ENCODE measurements at regions not wholly inside any gene's neighbourhood (a gene's known extent, or its start where the extent isn't known, plus 50 kb on each side); places are given as distances from the start of the nearest gene placed in this dataset.

DNA sequence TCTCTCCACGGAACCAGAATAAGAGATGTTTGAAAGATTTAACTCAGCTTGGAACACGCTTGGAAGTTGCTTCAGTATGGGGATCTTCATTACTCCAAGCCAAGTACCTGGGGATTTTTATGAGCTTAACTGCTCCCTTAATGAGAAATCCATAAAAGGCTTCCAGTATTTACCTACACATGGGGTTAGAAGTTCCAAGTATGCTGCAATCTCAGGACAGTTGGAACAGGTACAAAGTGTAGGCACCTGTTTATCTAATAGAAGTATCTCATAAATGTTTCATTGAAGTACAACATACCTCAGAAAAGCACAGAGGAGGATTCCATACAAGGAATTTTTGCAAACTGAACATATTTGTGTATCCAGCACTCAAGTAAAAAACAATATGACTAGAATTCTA is 161.6 kb upstream of the PIRT start:
- Histone ChIP-seq H3K4me3 (no peak overlapping the region), H3K27me3 (no peaks in the 10 kb centered on the region), H3K9me3 (no peaks in the 10 kb centered on the region), H3K27ac (no peak overlapping the region), H3K4me1 (no peaks in the 10 kb centered on the region), H3K36me3 (no peaks in the 10 kb centered on the region)
- intact Hi-C loops (cut with DNase I; ENCODE audit: low total_unique reads), result no loop called here
- no peak for DNase-seq (ENCODE audit: low spot score in 2 of 2)
- TF ChIP-seq POLR2AphosphoS5 (IDR thresholded peaks at IDR 0.05), result no peak
- TF ChIP-seq, protein P1, sequence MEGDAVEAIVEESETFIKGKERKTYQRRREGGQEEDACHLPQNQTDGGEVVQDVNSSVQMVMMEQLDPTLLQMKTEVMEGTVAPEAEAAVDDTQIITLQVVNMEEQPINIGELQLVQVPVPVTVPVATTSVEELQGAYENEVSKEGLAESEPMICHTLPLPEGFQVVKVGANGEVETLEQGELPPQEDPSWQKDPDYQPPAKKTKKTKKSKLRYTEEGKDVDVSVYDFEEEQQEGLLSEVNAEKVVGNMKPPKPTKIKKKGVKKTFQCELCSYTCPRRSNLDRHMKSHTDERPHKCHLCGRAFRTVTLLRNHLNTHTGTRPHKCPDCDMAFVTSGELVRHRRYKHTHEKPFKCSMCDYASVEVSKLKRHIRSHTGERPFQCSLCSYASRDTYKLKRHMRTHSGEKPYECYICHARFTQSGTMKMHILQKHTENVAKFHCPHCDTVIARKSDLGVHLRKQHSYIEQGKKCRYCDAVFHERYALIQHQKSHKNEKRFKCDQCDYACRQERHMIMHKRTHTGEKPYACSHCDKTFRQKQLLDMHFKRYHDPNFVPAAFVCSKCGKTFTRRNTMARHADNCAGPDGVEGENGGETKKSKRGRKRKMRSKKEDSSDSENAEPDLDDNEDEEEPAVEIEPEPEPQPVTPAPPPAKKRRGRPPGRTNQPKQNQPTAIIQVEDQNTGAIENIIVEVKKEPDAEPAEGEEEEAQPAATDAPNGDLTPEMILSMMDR (IDR thresholded peaks at IDR 0.05), result no peak
- TF ChIP-seq POLR2A (IDR thresholded peaks at IDR 0.05), result no peak

DNA sequence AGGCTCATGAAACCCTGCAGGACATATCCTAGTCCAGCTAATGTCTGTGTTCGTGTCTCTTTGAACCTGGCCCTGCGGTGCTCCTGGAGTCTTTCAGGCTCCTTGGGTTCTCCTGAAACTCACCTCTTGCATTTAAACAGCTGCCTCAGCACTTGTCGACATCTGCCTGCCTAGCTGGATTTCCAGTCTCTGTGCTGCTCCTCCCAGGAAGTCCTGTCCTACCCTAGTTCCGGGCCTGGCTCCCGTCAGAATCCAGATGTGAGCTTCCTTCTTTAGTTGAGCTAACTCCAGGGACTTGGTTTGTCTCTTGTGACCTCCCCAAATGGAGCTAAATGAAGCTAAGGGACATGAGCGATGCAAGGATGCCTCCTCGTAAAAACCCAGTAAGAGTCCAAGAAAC is 155.2 kb upstream of the PIRT start:
- Histone ChIP-seq H3K36me3 (no peaks in the 10 kb centered on the region), H3K4me3 (no peak overlapping the region), H3K27ac (no peak overlapping the region), H3K9me3 (no peaks in the 10 kb centered on the region), H3K4me1 (no peaks in the 10 kb centered on the region), H3K27me3 (no peaks in the 10 kb centered on the region)
- no peak for DNase-seq (ENCODE audit: low spot score in 2 of 2)
- TF ChIP-seq, protein P1 (IDR thresholded peaks at IDR 0.05), result no peak
- intact Hi-C loops (cut with DNase I; ENCODE audit: low total_unique reads), result no loop called here

DNA sequence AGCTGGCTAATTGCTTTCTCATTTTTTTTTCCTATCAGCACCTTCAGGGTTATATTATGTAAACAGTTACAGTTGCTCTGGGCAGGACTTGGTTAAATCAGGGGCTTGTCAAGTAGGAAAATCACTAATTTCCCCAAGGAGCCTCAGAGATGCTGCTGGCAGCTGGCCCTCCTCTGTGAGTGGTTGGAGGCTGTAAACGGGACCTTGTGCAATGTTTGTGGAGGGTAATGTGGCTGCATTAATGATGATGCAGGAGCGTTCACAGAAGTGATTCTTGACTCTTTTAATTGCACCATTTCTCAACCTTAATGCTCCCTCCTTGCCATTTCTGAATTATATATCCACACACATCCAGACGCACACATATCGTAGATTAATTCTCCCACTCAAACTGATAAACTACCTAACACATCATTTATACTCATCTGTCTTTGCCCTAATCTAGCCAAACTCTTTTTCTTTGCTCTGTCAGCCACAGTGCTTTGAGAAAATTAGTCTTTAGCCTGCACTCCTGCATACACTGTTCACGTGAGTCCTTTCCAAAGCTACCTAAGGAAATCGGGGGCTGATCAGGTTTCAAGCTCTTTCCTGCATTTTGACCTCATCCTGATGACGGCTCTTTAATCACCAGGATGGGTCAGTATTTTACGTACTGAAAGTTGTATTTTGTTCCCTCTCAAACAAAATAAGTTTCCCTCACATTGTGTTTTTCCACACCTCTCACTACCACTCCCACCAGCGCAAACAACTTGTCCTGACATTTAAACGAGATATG is 154.4 kb upstream of the PIRT start:
- H3K4me1 ChIP-seq, result no peaks in the 10 kb centered on the region
- peaks cover 0 to 3% of the 10 kb centered on the region in 2 donors for H3K27me3 ChIP-seq
- H3K4me3 ChIP-seq, result no peak overlapping the region
- no peak overlapping the region for H3K27ac ChIP-seq
- H3K9me3 ChIP-seq, result no peaks in the 10 kb centered on the region
- no peak for TF ChIP-seq POLR2AphosphoS5 (IDR thresholded peaks at IDR 0.05)
- TF ChIP-seq POLR2A (IDR thresholded peaks at IDR 0.05), result no peak
- TF ChIP-seq, protein P1 (IDR thresholded peaks at IDR 0.05), result no peak
- intact Hi-C loops (cut with DNase I; ENCODE audit: low total_unique reads), result no loop called here
- no peaks in the 10 kb centered on the region for H3K36me3 ChIP-seq
- DNase-seq (ENCODE audit: low spot score in 2 of 2), result no peak

DNA sequence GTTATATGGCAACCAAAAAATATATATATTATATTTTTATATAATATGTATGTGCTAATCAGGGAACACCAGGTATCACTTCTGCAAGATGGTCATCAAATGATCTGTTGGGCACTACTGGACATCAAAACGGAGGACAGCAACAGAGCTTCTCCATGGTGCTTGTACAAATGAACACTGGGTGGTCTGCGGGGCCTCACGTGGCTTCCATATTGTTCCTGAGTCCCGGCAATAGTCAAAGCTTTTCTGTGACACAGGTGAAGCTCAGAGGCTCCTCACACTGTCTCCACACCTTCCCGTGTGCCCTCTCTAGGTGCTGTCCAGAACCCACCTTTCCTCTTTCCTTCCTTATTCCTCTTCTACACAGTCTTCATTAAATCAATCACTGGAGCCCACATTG is 149.9 kb upstream of the PIRT start:
- no peak for DNase-seq (ENCODE audit: low spot score in 2 of 2)
- Histone ChIP-seq H3K27ac (no peak overlapping the region), H3K27me3 (peaks cover 0 to 3% of the 10 kb centered on the region in 2 donors), H3K4me1 (no peaks in the 10 kb centered on the region), H3K36me3 (no peaks in the 10 kb centered on the region), H3K4me3 (no peak overlapping the region), H3K9me3 (no peaks in the 10 kb centered on the region)
- intact Hi-C loops (cut with DNase I; ENCODE audit: low total_unique reads), result no loop called here
- no peak for TF ChIP-seq POLR2AphosphoS5 (IDR thresholded peaks at IDR 0.05)
- no peak for TF ChIP-seq POLR2A (IDR thresholded peaks at IDR 0.05)
- TF ChIP-seq, protein P1 (IDR thresholded peaks at IDR 0.05), result no peak

DNA sequence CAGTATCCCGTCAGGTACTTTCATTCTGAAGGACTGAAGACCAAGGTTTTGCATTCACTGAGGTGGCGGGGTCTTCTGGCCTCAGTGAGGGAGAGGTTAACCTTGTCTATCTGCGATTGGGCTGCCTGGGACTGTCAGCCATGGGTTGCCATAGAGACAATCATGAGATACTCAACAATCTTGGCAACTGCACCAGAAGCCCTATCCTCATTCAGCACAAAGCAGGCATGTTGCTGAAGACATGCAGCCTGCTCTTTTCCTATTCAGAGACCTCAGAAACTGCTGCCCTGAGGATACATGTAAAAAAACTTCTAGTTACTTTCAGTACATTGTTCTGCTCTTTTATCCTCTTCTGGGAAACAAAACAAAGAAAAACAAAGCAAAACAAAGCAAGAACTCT is 146.3 kb upstream of the PIRT start:
- TF ChIP-seq POLR2A (IDR thresholded peaks at IDR 0.05) (no peak), POLR2AphosphoS5 (IDR thresholded peaks at IDR 0.05) (no peak)
- TF ChIP-seq, protein P1 (IDR thresholded peaks at IDR 0.05), result no peak
- intact Hi-C loops (cut with DNase I; ENCODE audit: low total_unique reads), result no loop called here
- Histone ChIP-seq H3K4me1 (no peaks in the 10 kb centered on the region), H3K27ac (no peak overlapping the region), H3K4me3 (no peak overlapping the region), H3K36me3 (no peaks in the 10 kb centered on the region), H3K27me3 (peaks cover 0 to 3% of the 10 kb centered on the region in 2 donors), H3K9me3 (no peaks in the 10 kb centered on the region)
- DNase-seq (ENCODE audit: low spot score in 2 of 2), result no peak
